GM12873 (cell line): ENCODE measurements at regions not wholly inside any gene's neighbourhood (a gene's known extent, or its start where the extent isn't known, plus 50 kb on each side); places are given as distances from the start of the nearest gene placed in this dataset.

Experiments used
- TF ChIP-seq, protein P1 (sequence below): IDR thresholded peaks from 2 replicates; pipeline ENCODE4 v1.5.1; 2012; ENCODE audit warnings: low read depth, mild to moderate bottlenecking, moderate library complexity, low read length, control low read depth; ENCODE audit not compliant: insufficient read depth; ENCODE audit errors: missing control alignments

GRCh38 chr5:2622866-2623265 lies 128.6 kb downstream of the IRX2 start:
- TF ChIP-seq, protein P1, sequence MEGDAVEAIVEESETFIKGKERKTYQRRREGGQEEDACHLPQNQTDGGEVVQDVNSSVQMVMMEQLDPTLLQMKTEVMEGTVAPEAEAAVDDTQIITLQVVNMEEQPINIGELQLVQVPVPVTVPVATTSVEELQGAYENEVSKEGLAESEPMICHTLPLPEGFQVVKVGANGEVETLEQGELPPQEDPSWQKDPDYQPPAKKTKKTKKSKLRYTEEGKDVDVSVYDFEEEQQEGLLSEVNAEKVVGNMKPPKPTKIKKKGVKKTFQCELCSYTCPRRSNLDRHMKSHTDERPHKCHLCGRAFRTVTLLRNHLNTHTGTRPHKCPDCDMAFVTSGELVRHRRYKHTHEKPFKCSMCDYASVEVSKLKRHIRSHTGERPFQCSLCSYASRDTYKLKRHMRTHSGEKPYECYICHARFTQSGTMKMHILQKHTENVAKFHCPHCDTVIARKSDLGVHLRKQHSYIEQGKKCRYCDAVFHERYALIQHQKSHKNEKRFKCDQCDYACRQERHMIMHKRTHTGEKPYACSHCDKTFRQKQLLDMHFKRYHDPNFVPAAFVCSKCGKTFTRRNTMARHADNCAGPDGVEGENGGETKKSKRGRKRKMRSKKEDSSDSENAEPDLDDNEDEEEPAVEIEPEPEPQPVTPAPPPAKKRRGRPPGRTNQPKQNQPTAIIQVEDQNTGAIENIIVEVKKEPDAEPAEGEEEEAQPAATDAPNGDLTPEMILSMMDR = no peak

DNA sequence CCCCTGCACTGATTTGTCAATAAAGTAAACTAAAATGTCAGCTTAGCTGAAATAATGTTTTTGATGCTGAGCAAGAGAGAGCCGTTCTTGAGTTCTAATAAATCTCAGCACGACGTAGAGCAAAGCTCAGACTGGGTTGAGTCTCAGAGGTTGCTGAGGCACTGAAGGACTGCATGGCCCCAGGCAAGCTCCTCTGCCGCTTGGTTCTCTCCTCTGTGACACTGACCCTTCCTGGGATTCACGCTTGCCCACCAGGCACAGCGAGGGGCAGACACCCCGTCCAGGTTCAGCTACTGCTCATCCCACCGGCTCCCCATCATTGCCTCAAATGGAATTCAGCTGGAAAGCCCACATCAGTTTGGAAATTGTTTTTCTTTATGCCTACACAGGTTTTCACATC lies 129.8 kb downstream of the IRX2 start:
- TF ChIP-seq, protein P1 = no peak

DNA sequence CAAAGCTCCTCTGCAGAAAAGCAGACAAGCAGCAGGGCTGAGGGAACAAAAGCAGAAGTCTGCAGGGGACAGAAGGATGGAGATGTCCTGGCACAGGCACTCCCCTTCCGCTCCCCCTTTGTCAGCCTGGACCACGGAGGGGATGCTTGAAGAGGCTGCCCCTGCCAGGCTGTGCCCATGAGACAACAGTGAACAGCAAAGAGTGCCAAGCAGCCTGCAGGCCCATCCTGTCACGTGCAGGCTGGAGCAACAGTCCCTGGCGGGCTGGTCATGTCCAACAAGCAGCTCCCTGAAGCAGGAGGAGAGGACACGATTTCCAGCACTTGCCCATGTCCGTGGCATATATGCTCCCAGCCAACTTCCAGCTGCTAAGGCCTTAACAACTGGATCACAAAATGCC lies 132.3 kb downstream of the IRX2 start:
- TF ChIP-seq, protein P1 = no peak

DNA sequence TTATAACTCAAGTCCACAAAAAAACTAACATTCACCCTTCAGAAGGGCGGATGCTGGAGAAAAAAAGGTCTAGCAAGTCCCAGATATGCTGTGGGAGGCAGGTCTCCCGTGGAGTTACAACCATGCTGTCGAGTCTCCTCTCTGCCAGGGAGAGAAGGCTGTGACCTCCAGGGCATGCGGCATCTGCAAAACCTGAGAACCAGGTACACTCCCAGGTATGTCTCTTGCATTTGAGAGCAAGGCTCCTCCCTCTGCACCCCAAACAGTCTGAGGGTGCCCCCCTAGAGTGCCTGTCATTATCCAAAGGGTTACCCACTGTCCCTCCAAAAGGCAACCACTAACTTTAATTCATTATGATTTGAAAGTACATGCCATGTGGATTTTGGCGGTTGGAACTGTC lies 134.0 kb downstream of the IRX2 start:
- TF ChIP-seq, protein P1 = no peak

DNA sequence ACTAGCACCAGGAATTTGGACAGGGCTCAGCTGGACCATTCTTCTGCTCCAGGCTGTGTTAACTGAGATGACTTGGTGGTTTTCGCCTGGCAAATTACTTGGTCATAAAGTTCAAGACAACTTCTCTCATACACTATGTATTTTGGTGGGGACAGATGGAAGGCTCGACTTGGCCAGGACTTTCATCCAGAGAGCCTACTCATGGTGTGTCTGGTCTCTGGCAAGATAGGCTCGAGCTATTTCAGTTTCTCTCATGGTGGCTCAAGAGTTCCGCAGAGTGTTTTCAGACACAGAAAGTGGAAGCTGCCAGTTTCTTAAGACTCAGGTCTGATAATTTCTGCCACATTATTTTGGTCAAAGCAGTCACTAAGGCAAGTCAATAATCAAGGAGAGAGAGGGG lies 135.6 kb downstream of the IRX2 start:
- TF ChIP-seq, protein P1 = no peak

DNA sequence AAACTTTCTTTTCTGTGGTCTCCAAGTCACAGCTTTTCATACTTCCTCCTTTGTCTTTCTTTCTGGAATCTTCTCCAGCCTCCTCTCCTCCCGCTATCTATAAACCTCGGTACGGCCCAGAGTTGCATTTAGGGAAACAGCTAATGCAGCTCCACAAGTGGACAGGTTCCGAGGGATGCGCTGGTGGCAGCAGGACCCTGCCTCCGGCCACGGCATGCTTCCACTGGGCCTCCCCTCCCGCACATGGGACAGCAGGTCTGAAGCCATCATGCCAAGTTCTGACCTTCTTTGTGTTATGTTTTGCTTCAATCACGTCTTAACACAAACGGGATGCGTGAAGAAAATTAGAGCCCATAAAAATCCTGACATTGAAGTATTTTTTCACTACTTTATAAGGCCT lies 136.9 kb downstream of the IRX2 start:
- TF ChIP-seq, protein P1 = no peak

DNA sequence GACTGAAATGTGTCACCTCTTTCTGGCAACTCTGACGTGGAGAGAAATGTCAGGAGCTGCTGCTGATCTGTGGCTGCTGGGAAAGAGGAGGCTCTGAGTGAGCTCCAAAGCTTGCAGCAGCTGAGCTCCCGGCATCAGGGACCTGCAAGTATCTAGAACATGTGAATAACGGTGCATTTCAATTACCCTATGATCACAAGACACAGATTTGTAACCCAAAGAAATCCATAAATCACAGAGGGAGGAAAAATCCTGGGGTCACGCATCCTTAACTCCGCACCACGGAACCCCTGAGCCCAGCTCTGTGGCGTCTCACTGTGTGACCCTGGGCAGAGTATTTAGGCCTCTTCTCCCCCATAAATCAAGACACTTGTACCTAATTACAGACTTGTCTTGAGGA lies 139.8 kb downstream of the IRX2 start:
- TF ChIP-seq, protein P1 = no peak

DNA sequence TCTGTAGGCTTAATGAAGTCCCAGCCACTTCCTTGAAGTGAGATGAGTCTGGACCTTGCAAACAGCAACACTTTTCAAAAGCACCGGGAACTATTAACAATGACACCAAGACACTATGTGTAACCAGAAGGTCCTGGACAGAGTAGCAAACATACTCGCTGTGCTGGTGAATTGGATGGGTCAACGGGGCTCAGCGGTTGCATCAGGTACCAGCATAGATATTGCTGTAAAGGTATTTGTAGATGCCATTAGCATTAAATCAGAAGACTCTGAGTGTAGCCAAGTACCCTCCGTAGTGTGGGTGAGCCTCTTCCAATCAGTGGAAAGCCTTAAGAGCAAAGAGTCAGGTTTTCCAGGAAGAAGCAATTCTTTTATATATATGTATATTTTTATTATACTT lies 140.5 kb downstream of the IRX2 start:
- TF ChIP-seq, protein P1 = no peak
